COR-L47 (cell line): ENCODE measurements at regions not wholly inside any gene's neighbourhood (a gene's known extent, or its start where the extent isn't known, plus 50 kb on each side); places are given as distances from the start of the nearest gene placed in this dataset.
"Not testable (repeated sequence)": the region's sequence is repeated elsewhere in the genome, so short reads cannot be mapped to it uniquely, and the experiment has no call there.

Experiments used
- DNase-seq: peaks from one replicate; lab custom pipeline; 2025; lab: John Stamatoyannopoulos, UW

GRCh38 chrY:7588176-7588575 is 676.6 kb upstream of the AMELY start:
- DNase-seq, result not testable (repeated sequence)

- no peak for DNase-seq
Measured at GRCh38 chrY:7562541-7562940, 651.0 kb upstream of the AMELY start.

GRCh38 chrY:7557675-7558074 is 646.1 kb upstream of the AMELY start:
- DNase-seq, result no peak

GRCh38 chrY:7555006-7555405 is 643.5 kb upstream of the AMELY start:
- no peak for DNase-seq

DNA sequence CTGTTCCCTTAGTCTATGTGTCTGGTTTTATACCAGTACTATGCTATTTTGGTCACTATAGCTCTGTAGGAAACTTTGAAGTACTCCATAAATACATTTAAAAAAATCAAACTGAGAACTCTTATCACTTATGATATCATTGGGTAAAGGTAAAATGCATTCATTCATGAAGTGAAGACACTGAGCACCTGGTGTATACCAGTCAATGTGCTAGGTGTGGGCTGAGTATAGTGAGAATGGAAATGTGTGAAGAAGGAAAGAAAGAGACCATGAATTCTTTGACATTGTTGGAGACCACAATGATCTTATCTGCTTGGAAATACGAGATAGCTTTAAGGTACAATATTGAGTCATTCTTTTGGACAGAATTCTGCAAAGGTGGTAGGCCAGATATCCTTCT is 633.5 kb upstream of the AMELY start:
- no peak for DNase-seq

- no peak for DNase-seq
Measured at GRCh38 chrY:7544172-7544770, 632.7 kb upstream of the AMELY start.

DNA sequence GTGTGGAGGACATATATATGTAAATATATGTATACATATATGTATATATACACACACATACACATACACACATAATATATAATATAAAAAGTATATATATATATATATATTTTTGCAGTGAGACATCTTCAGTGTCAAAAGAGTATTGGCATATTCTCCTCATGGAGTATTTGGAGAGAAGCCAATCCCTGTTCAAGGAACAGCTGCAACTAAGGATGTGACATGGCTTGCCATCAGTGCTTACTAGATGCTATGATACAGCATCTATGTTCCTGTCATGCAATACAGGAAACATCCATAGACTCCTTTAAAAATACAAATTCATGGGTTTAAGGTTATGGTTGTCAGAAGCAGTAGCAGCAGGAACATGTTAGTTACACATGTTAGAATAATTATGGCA is 632.0 kb upstream of the AMELY start:
- DNase-seq, result no peak

DNA sequence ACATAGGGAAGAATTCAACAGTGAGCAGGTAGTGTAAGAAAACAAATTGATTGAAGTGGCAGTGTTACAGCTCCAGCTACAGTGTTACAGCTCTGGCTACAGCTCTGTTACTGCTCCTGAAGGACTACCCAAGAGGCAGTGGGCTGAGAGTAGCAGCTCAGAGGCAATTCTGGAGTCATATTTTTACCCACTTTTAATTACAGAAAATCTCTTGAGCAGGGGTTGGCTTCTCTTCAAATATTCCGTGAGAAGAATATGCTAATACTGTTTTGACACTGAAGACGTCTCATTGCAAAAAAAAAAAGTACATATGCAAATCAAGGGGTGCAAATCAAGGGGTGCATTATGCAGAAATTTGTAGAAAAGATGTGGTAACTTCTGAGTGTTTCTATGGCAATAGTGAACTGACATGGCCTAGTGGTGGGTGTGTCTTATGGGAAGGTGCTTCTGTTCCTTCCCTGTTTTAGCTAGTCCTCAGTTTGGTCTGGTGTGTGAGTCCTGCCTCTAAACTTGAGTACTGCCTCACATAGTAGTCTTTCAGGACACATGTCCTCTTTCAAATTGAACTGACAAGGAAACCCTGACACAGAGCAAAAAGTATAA is 630.8 kb upstream of the AMELY start:
- DNase-seq, result no peak

- DNase-seq, result no peak
Measured at GRCh38 chrY:7529396-7529795, 617.8 kb upstream of the AMELY start.

DNA sequence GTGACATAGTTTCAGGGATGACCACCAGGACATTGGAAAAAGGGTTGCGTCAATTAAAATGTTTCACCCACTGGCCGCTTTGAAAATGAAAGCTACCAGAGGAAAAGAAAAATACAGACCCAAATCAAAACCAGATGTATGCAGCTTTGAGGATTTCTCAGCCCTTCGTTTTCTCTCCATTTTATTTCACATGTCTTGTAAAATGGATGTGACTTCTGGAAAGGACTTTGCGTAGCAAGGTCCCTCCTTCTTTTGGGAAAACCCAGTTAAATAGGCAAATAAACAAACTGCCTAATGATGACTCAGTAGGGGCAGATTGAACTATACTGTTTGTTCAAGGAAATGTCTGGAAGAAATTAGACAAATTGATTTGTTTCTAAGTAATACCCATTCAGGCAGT is 616.0 kb upstream of the AMELY start:
- DNase-seq, result not testable (repeated sequence)

DNA sequence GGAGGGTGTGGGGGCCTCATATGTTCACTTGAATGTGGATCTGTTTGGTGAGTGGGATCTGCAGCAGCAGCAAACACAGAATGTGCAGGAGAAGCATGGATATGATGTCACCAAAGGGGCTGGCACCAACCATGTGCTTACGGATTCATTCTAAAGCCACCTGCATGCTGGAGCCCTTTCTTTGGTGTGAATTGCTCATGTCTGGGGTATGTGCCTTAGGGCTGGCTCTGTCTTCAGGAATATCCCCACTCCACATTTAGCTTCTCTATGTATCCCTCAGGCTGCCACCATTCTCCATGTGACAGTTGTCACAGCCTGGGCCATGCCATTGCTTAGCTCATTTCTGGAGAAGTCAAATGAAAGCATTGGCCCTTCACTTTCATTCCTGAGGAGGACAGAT is 606.8 kb upstream of the AMELY start:
- DNase-seq, result no peak

GRCh38 chrY:7516268-7516667 is 604.7 kb upstream of the AMELY start:
- DNase-seq, result no peak

GRCh38 chrY:7515812-7516211 is 604.3 kb upstream of the AMELY start:
- DNase-seq, result no peak

DNA sequence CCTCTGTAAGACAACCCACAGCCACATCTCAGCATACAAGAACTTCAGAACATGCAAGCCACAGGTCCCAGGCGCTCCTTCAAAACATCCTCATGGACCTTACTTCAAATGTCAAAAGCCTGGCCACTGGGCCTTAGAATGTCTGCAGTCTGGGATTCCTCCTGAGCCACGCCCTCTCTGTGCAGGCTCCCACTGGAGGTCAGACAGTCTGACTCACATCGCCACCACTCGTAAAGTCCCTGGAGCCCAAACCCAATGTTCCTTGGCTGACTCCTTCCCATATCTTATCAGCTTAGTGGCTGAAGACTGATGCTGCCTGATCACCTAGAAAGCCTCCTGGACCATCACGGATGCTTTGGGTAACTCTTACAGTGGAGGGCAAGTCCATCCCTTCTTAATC is 591.3 kb upstream of the AMELY start:
- DNase-seq, result no peak

GRCh38 chrY:7501236-7501635 is 589.7 kb upstream of the AMELY start:
- DNase-seq, result no peak

- no peak for DNase-seq
Measured at GRCh38 chrY:7496001-7496400, 584.4 kb upstream of the AMELY start.

DNA sequence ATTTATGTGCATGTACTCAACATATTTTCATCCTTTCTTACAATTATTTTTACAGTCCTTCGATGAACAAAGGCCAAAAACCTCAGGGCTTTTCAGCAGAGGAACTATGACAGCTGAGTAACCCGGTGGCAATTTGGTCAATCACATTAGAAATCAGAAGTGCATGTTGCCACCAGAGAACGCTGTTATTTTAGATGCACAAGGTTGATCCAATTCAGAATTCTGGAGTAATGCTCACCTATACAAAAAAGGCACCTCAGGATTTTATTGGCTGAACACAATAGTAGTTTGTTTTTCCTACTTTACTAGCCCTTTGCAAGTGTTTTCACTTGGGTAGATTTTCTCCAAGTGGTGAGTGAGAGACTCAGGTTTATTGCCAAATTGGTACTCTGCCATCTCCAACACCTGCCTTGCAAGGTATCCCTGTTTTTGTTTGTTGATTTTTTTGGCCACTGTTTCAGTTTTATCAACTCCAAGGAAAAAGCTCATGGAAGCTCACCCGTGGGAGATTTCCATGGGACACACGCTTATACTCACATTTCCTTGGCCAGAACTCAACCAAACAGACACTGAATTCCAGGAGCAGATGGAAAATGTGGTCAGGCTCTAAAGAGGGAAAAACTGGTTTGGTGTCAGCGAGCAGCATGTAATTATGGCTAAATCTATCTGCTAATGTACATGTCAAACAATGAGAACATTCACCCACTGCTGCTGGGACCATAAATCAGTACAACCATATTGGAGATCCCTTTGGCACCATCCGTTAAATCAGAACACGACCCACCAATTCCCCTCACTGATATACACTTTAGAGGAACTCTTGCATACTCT is 573.1 kb upstream of the AMELY start:
- not testable (repeated sequence) for DNase-seq

DNA sequence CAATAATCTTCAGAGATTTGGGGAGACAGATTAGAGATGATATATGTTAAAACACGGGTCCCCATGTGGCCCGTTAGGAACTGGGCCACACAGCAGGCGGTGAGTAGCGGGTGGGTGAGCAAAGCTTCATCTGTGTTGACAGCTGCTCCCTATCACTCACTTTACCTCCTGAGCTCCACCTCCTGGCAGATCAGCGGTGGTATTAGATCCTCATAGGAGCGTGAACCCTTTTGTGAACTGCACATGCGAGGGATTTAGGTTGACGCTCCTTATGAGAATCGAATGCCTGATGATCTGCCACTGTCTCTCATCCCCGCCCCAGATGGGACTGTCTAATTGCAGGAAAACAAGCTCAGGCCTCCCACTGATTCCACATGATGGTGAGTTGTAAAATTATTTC is 560.4 kb upstream of the AMELY start:
- no peak for DNase-seq

- DNase-seq, result no peak
Measured at GRCh38 chrY:7470037-7470436, 558.5 kb upstream of the AMELY start.

DNA sequence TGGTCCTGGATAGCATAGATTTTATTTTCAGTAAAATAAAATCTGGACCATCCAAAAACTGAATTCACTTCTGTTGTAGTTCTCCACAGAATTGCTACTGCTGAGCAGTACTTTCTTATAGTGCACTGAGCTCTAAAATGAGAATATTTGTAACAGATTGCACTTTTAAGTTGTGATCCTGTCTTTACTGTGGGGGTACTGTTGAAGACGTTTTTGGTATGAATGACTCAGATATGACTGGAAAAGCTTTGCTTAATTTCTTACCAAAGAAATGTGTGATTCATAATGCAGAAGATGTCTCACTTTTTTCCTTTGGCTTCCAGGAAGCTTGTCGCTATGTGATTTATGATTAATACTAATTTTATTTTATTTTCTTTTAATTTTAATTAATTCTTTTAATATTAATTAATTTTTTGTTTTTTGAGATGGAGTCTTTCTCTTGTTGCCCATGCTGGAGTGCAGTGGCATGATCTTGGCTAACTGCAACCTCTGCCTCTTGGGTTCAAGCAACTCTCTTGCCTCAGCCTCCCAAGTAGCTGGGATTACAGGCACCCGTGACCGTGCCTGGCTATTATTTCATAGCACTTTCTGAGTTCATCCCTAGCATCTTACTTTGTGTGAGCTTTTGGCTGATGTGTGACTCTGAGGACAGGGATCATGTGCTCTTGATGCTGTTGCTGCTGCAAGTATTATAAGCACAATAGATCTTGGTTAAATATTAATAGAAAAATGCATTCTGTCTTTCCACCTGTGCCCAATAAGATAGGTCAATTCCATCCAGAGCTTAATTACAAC is 557.6 kb upstream of the AMELY start:
- no peak for DNase-seq

DNA sequence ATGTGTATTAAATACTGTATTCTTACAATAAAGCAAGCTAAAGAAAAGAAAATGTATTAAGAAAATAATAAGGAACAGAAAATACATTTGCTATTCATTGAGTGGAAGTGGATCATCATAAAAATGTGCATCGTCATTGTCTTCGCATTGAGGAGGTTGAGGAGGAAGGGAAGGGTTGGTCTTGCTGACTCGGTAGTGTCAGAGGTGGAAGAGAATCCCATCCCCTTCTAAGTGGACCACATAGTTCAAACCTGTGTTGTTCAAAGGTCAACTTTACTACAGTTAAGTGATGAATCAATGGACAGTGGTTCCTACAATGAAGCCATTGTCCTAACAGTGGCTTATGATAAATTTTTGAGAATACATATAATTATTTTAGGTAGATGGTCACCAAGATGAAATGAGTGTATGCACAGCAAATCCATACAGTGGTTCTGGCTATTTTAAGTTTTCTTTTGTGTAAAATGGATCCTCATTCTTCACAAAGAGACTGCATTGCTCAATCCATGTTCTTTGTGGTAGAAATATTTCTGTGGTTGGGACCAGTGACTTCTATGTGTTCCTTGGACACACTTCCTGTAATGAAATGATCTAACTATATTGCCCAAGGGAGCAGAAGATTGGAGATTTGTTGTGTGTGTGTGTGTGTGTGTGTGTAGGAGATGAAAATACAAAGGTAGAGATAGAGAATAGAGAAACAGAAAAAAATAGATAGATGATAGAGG is 556.4 kb upstream of the AMELY start:
- DNase-seq, result no peak

- no peak for DNase-seq
Measured at GRCh38 chrY:7465185-7465621, 553.7 kb upstream of the AMELY start.
